ENCODE measurements at regions not wholly inside any gene's neighbourhood (a gene's known extent, or its start where the extent isn't known, plus 50 kb on each side); places are given as distances from the start of the nearest gene placed in this dataset.

DNA sequence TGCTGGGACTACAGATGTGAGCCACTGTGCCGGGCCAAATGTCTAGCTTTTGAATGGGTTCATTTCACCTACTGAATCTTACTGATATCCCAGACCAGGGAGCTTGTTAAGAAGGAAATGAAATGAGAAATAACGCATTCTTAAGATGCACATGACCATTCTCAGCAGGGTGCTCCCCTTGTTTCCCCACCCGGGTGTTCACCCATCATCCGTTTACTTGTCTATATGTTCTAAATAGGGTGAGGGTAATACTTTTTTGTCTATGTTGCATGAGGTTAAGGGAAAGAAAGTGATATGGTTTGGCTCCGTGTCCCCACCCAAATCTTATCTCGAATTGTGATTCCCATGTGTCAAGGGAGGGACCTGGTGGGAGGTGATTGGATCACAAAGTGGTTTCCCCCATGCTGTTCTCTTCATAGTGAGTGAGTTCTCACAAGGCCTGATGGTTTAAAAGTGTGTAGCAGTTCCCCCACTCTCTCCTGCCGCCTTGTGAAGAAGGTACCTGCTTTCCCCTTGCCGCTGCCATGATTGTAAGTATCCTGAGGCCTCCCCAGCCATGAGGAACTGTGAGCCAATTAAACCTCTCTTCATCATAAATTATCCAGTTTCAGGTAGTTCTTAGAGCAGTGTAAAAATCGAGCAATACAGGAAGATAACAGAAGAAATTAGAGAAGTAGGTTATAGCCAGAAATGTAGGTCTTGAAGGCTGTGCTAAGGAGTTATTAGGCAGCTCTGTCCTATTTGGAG, 129.1 kb downstream of the DDX1 start:
- FAIRE-seq = no peak

DNA sequence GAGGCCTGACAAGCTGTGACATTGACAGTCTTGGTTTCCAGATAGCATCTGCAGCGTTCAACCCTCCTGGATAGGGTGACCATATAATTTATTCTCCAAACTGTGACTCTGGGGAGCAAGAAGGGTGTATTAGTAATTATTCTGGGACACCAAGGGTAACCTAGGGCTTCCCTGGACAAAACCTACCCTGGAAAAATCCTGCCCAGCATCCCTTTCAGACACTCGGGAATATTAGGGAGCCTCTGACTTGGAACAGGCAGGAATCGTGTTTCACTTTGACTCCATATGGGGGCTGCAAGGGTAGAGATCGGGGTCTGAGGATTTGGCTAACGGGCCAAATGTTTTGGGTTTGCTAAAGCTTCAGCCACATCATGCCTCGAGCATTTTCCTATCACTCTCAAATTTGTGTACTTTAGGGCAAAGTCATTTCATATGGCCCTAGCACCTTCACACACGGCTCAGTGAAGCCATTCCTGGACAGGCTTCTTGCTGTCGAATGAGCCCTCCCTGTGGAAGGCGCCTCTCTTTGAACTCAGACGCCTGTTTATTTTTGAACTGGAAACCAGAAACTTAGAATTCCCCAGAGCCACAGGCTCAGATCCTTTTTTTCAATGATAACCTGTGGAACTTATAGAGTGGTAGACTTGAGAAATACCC, 129.9 kb downstream of the DDX1 start:
- FAIRE-seq = no peak

DNA sequence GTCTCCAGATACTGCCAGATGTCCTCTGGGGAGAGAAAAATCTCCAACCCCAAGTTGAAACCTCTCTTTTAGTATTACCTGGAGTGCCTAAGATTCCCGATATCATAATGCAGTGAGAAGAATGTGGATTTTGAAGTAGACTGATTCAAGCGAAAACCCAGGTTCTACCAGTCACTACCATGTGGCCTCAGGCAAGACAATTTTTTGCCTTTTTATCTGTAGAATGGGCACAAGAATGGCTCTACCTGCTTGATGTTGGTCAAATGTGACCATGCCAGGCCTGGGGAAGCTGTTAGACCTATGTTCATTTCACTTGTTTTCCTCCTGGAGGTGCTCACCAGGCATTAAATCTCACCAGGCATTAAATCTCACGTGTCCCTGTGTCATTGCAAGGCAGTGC, 131.3 kb downstream of the DDX1 start:
- FAIRE-seq = no peak

DNA sequence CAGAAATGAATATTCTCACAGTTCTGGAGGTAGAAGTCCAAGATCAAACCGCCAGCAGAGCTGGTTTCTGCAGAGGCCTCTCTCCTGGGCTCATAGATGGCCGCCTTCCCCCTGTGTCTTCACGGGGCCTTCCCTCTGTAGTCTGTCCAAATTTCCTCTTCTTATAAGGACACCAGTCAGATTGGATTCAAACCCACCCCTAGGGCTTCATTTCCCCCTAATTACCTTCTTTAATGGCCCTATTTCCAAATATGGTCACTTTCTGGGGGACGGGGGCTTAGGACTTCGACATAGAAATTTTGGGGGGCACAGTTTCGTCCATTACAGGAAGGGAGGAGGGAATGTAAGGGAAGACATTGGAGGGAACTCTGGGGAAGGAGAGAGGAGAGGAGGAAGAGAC, 132.6 kb downstream of the DDX1 start:
- FAIRE-seq = no peak

DNA sequence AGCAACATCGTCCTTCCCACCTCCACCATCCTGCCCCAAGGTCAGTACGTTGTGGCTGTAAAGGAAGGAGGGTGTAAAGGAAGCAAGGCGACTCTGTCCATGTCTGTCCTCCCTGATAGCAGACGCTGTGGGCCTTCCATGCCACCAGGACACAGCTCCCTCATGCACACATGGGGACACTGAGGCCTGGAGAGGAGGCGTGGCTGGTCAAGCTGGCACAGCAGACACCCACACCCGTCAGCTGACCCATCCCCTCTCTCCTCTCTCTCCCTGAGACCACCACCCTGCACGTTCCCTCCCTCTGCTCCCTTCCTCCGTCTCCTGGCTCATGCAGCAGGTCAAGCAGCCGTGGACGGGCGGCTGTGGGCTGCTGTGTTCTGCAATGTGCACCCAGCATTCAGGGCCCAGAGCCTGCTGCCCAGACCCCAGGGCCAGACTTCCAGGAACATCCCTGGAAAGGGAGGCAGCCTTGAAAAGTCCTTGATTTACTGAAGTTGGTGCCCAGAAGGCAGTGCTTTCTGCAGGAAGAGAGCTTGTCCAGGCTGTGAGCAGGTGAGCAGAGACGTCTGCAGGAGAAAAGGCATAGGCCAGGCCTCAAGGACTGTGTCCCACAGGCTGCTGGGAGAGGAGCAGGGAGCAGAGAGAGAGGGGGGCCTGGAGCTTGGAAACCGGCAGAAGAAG, 133.6 kb downstream of the DDX1 start:
- FAIRE-seq = no peak

DNA sequence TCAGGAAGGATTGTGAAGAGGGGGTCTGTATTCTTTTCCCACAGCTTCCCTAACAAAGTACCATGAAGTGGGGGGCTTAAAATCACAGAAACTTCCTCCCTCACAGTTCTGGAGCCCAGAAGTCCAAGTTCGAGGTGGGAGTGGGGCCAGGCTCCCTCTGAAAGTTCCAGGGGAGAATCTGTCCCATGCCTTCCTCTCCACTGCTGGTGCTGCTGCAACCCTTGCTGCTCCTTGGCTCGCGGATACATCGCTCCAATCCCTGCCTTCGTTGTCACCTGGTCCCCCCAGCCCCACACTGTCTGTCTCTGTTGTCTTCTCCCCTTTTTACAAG, 134.1 kb downstream of the DDX1 start:
- FAIRE-seq = no peak

DNA sequence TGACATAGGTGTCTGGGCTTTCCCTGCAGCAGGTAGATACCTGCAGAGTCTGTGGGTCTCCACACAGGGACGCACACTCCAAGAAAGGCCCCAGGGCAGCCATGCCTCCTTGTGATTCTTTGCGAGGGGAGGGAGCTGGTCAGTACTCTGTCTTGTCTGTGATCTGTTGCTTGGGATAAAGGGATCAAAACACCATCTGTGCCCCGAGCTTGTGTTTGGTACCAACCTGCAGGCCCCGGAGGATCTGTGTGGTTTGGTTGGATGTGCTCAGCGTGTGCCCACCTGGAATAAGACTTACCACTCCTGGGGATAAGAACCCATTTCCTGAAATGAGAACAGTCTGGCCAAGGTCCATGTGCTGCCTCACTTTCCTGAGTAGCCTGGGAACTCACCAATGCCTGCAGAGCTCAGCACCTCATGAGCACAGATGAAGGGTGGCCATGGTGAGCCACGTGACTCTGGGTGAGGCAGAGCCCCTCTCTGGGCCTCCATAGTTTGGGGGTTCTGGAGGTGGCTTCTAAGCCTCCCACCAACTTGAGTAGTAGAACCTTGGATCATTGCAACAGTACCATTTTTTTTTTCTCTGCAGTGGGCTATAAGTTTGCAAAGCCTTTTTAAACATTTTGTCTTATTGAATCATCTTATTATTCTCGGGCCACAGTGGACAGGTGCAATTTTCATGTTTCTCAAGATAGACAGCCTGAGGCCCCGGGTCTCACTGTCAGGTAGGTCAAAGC, 134.8 kb downstream of the DDX1 start:
- FAIRE-seq = no peak

DNA sequence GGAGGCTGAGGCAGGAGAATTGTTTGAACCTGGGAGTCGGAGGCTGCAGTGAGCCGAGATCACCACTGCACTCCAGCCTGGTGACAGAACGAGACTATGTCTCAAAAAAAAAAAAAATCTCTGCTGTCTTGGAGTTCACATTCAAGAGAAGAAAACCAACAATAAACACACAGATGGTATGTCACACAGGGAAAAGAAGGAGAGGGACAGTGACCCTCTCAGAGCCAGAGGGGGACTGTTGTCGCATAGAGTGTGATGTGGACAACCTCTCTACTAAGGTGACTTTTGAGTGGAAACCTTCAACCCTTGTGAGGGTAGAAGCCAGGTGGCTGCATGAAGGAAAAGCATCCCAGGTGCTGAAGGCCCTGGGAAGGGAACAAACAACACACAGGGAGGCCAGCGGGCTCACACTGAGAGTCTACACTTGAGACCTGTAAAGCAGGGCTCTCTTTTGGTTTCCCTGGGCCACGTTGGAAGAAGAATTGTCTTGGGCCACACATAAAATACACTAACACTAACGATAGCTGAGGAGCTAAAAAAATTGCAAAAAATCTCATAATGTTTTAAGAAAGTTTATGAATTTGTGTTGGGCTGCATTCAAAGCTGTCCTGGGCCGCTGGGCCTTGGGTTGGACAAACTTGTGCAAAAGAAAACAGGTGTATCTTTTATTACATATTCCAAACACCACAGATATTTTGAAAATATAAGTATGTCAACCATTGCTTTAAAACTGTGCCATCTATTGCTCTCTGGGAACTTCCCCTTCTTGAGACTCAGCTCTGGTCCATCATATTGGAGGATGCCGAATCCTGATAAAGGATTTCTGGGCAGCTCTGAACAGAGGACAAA, 136.0 kb downstream of the DDX1 start:
- no peak for FAIRE-seq

DNA sequence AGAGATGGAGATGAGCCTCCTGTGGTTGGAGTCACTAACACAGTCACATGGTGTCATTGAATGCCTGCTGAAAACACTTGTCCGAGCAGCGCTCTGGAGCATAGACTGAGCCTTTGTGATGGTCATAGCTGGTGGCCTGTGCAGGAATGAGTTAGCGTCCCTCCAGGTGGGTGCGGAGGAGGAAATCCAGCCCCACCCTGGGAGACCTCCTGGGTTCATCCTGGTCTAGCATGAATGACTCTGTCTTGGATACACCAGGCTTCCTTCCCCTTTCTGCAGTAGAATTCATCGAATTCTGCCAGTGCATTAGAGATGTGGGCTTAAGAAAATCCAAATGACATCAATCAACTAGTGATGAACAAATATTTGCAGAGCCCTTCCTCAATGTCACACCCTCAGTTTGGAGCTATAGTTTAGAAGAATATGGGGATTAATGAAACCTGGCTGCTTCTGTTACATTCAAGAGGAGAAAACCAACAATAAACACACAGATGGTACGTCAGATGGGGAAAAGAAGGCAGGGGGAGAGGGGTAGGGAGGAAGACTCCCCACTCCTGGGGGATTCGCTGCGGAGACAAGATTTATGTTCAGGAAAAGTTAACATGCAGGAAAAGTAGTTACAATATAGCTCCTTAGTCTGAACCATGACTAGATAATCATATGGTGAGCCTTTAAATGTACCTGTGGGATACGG, 136.7 kb downstream of the DDX1 start:
- no peak for FAIRE-seq

DNA sequence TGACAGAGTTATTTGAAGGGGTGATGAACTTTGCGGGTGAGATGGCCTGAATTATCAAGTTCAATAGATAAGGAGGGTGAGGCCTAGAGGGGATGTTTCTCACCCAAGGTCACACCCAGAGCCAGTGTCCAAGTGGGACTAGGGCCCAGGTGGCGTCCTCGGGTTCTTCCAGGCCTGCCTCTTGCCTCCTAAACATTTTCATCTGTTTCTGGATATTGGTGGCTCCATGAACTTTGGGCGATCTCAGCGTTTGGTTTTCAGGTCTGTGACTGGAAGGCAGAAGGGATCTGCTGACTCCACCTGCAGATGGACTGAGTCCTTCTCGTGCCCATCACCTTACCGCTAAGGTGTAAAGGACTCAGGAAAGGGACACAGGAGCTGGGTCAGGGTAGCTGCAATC, 137.3 kb downstream of the DDX1 start:
- FAIRE-seq = no peak

DNA sequence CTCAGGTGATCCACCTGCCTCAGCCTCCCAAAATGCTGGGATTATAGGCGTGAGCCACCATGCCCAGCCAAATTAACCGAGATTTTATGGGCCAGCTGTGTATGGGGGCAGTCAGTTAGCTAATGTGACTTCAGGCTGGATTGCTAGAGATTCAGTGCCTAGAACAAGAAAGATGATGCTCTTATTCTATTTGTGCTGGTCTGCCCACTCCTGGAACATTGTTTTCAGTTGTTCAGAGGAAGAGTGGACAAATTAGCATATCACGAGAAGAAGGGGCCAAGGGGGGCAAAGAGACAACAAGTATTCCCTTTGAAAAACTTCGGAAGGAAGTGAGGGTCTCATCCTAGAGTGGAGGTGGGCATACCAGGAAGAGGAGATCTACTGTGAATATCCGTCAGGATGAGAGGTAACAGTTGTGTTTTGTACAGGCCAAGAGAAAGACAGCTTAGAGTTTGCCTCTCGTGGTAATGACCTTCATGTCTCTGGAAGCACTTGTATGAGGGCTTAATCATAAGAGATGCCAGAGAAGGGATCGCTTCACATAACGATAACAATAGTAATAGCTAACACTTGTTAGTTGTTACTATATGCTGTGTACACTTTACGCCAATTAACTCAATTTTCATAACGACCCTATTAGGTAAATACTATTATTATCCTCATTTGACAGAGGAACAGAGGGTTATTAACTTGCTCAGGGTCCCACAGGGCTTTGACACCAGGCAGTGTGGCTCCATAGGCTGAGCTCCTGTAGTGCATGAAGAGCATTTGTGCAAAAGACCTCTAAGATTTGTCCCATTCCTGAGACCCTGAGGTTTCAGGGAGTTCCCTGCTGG, 138.3 kb downstream of the DDX1 start:
- FAIRE-seq = no peak

DNA sequence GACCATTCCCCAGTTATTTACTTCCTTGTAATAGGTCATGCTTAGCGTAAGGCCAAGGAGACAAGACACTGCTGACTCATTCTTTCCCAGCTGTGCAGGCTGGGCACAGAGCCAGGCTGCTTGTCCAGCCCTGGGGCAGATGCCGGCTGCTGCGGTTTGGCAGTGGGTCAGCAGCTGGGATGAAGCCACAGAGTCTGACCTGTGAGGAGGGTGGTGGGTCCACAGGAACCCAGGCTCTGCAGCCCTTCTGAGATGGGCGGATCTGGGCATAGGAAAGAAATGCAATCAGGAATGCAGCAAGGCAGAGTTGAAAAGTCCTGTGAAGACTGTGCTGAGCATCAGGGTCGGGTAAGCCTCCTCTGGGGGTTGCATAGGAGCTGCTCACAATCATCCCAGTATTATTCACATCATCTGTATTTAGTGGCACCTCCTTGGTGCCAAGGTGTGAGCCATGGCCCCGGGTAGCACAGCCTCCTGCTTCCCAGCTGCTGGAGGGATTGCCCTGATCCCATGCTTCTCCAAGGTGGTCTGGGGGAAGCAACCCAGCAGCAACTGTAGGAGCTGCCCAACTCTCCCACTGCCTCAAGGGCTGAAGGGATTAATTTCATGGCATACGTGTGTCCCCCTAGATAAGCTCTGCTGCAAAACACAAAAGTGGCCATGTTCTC, 139.0 kb downstream of the DDX1 start:
- no peak for FAIRE-seq

DNA sequence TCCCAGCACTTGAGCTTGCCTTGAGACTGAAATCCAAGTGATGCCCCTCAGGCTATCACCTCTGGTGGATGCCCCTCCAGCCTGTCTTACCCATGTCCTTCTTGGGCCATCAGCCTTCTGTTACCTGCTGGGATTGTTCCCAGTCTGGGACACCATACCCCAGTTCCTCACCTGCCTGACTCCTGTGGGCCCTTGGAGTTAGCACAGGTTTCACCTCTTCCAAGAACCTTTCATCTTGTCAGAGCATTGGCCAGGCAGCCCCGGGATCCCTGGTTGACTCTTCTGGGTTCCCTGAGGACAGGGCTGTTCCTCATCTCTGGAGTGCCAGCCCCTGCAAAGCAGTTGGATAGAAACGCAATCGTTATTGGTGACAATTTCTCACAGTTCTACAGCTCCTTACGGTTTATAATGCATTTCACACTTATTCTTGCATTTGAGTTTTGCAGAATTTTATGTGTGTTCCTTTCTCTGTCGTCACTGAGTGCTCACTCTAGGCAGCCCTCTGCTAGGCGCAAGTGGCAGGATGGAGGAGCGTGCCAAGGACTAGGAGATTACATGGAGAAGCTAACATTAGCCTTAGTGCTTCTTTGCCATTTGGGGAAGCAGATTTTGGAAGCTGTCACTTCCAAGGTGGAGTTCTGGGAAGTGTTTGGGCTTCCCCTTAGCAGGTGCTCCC, 139.7 kb downstream of the DDX1 start:
- FAIRE-seq = no peak

DNA sequence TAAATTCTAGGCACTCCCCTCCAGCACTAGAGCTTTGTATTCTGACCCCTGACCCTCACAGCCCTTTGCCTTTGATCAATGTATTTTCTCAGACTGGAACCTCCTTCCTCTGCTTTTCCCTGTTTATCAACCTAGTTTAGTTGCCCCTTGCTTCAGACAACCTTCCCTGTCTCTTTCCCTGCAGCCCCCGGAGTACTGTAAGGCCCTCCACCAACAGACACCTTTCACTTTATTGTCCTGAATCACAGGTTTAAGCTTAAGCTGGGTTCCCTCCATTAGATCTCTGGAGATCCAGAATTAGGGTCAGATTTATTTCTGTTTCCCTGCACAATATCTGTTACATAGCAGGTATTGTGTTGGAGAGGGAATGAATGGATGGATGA, 140.2 kb downstream of the DDX1 start:
- no peak for FAIRE-seq

DNA sequence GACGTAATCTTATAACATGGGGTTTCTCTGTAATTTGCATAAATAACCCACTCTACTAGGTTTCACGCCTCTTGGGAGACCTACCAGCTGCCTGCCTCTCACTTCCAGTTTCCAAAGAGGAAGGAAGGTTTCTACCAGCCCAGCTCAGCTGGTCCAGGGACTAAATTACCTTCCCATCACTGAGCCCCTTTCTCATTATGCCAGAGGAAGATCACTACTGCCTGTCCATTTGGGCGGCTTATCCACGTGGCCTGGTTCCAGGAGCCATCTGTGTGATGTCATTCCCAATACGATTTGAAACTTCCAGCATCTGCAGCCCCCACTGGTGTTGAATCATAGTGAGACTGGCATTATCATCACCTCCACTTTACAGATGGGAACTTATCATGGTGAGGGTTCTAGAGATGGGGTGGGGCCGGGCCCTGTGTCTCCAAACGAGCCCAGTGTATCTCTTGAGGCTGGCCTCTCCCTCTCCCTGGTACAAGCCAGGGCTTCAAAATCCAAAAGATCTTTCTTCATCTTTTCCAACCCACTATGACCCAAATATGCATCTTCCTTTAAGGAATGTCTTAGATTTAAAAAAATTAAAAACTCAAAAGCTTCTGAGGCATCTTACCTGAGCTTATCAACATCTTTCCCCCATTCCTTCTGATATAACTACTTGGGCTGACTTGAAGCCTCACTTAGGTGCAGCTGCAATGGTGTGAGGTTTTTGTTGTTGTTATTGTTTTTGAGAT, 140.8 kb downstream of the DDX1 start:
- FAIRE-seq = no peak

DNA sequence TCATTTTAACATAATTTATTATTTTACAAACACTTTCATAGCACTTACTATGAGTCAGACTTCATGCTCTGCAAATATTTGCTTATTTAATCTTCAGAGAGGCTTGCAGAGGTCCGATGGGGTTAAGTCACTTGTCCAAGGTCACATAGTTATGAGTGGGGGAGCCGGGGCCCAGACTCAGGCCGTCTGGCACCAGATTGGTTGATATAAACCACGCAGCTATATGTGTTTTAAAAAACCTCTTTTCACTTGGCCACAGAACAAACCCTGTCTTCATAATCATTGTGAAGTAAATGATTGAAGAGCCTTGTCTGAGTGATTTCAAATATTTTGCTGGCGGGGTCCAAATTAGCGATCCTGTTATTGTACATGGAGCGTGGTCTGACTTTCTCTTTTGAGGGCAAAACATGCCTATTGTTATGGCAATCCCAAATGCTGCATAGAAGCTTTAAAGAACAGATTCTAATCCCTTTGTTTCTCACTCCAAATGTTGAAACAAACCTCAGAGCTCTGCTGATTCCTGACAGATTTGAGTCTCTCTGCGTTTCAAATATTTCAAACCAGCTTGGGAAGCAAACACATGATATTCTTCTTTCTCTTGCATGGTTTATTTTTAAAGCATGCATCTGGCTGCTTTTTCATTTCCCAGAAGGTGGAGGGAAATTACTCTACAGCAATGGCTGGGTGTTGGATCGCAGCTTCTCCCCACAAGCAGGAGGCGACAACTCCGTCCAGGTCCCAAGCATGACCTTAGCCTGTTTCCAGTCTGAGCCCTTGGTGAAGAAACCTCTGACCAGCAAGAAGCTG, 142.4 kb downstream of the DDX1 start:
- FAIRE-seq = no peak

DNA sequence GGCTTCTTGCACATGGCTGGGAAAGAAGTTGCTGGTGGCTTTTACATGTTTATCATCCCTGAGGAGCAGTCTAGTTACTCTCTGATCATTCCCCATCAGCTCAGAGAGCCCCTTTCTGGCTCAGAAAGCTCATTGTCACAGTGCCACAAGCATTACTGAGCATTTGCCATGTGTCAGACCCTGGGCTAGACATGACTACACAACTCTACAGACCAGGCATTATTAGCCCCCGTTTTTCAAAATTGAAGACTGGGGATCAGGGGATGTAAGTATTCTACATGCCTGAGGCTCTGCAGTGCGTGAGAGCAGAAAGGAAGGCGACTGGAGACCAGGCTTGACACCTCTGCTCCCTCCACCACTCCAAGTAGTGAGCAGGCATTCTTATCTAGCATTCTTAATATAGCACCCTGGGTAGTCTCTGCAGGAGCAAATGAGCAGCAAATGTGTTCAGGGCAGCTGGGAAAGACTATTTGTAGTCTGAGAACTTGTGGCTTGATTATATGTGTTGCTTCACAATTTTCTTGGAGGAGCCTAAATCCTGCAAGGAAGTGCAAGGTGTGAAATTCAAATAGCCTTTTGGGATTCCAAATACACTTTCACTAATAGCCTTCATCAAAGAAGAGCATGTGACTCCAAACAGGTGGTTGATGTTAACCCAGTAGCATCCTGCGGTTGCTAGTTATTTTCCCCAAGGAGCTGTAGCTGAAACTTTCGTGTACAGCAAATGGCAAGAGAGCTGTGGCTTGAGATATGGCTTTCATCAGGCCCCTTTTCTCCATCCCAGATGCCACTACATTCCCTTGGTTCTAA, 143.2 kb downstream of the DDX1 start:
- FAIRE-seq = no peak
